Esophagus squamous epithelium (tissue), 4 donors: ENCODE measurements at regions not wholly inside any gene's neighbourhood (a gene's known extent, or its start where the extent isn't known, plus 50 kb on each side); places are given as distances from the start of the nearest gene placed in this dataset.
"Not testable (repeated sequence)": the region's sequence is repeated elsewhere in the genome, so short reads cannot be mapped to it uniquely, and the experiment has no call there.

ENCODE experiments used
- CTCF ChIP-seq, 6 experiments: fragments of 450-650 bp in 4 of 6; fragments of 200-600 bp in 2 of 6; sonication (generic) in 2 of 6; IDR thresholded peaks; one replicate each; pipeline ENCODE4 v1.5.1; 2016 to 2019; ENCODE audit warnings: antibody characterized with exemption in 6 of 6, mild to moderate bottlenecking in 4 of 6, moderate library complexity in 4 of 6
- POLR2A ChIP-seq, 4 donors: fragments of 450-650 bp; IDR thresholded peaks; one replicate each; pipeline ENCODE4 v1.6.1; 2017; ENCODE audit warnings: antibody characterized with exemption in 4 of 4, mild to moderate bottlenecking in 4 of 4, moderate library complexity in 3 of 4

- not testable (repeated sequence) for TF ChIP-seq POLR2A, CTCF (IDR thresholded peaks at IDR 0.05)
Observed at GRCh38 chr9:40993375-40993774, 135.1 kb downstream of the FOXD4L6 start.
